Endothelial cell of umbilical vein (primary cell): ENCODE measurements at regions not wholly inside any gene's neighbourhood (a gene's known extent, or its start where the extent isn't known, plus 50 kb on each side); places are given as distances from the start of the nearest gene placed in this dataset.

Experiments used
- BruUV-seq: library from RNA; stranded (reverse); fragments of 400-500 nt; replicated peaks from 2 replicates; lab custom pipeline; 2021; lab: Mats Ljungman, UMichigan
- CTCF ChIA-PET: fragments of 300-600, 350-600 bp; sonication (Branson Sonifier 250); formaldehyde crosslinking; loops from one replicate; lab custom pipeline; 2021; ENCODE audit warnings: antibody characterized with exemption, inconsistent platforms; lab: Charles Lee
- POLR2A ChIA-PET: fragments of 300-600, 350-600 bp; sonication (Branson Sonifier 250); formaldehyde crosslinking; loops from one replicate; lab custom pipeline; 2021; ENCODE audit warnings: antibody characterized with exemption, inconsistent platforms; lab: Charles Lee
- DNase-seq: peaks from one replicate; pipeline ENCODE4 v3.0.0-alpha.2; 2011; ENCODE audit warnings: low read depth, low spot score
- FAIRE-seq: peaks from 2 replicates; lab custom pipeline; 2011; peaks lifted over from hg19 to GRCh38; lab: Jason Lieb, UNC
- H2AFZ ChIP-seq: 2 replicates; pipeline ENCODE4 v1.6.0; 2012; ENCODE audit warnings: low read depth, low read length, control low read depth, inconsistent platforms
- H3K27ac ChIP-seq: 2 replicates; pipeline ENCODE4 v1.5.1; 2011; ENCODE audit warnings: low read depth, mild to moderate bottlenecking, control low read depth, low read length, moderate library complexity; ENCODE audit not compliant: insufficient read depth
- H3K27me3 ChIP-seq, 2 experiments: 2 replicates each; pipeline versions ENCODE4 v1.6.0 to v1.6.1; 2011; ENCODE audit warnings: low read length in 2 of 2, mixed read lengths in 1 of 2; ENCODE audit not compliant: control insufficient read depth in 2 of 2, insufficient read depth in 2 of 2
- H3K36me3 ChIP-seq, 2 experiments: 2 replicates in 1 of 2; 3 replicates in 1 of 2; pipeline ENCODE4 v1.5.1; 2011; ENCODE audit warnings: low read length in 2 of 2, mild to moderate bottlenecking in 1 of 2, moderate library complexity in 1 of 2; ENCODE audit not compliant: control insufficient read depth in 2 of 2, insufficient read depth in 2 of 2; ENCODE audit errors: extremely low read depth in 1 of 2
- H3K4me1 ChIP-seq: 3 replicates; pipeline ENCODE4 v1.5.1; 2011; ENCODE audit warnings: mild to moderate bottlenecking, low read length; ENCODE audit not compliant: control insufficient read depth, insufficient read depth; ENCODE audit errors: extremely low read depth
- H3K4me2 ChIP-seq: 2 replicates; pipeline ENCODE4 v1.6.1; 2011; ENCODE audit warnings: low read length, control low read depth, mixed read lengths; ENCODE audit not compliant: insufficient read depth
- H3K4me3 ChIP-seq, 3 experiments: fragments of 200-600 bp in 1 of 3; sonication (generic), shearing (Covaris generic) in 1 of 3; replicated peaks in 1 of 3; 2 replicates each; pipeline ENCODE4 v1.5.1; 2011 to 2016; ENCODE audit warnings: control low read depth in 3 of 3, low read length in 3 of 3, mild to moderate bottlenecking in 2 of 3, inconsistent platforms in 1 of 3, low read depth in 1 of 3, moderate library complexity in 1 of 3; ENCODE audit not compliant: insufficient read depth in 1 of 3
- H3K79me2 ChIP-seq: 2 replicates; pipeline ENCODE4 v1.6.0; 2012; ENCODE audit warnings: low read length, inconsistent platforms; ENCODE audit not compliant: control insufficient read depth, insufficient read depth
- H3K9ac ChIP-seq: replicated peaks from 2 replicates; pipeline ENCODE3; 2011; ENCODE audit warnings: low read length, control low read depth; ENCODE audit not compliant: insufficient read depth; ENCODE audit errors: extremely low read depth
- H3K9me1 ChIP-seq: replicated peaks from 3 replicates; pipeline ENCODE4 v1.6.0; 2011; ENCODE audit warnings: mild to moderate bottlenecking, low read length; ENCODE audit not compliant: control insufficient read depth, insufficient read depth; ENCODE audit errors: extremely low read depth
- H3K9me3 ChIP-seq: replicated peaks from 2 replicates; pipeline ENCODE4 v1.5.1; 2012; ENCODE audit warnings: low read length, inconsistent platforms; ENCODE audit not compliant: control insufficient read depth, insufficient read depth
- H4K20me1 ChIP-seq: replicated peaks from 2 replicates; pipeline ENCODE3; 2011; ENCODE audit warnings: mild to moderate bottlenecking, low read length; ENCODE audit not compliant: control insufficient read depth, insufficient read depth; ENCODE audit errors: extremely low read depth
- EZH2 ChIP-seq: IDR thresholded peaks from 2 replicates; pipeline ENCODE4 v1.6.1; 2012; ENCODE audit warnings: borderline replicate concordance, low read depth, mild to moderate bottlenecking, moderate library complexity, low read length, inconsistent platforms; ENCODE audit not compliant: severe bottlenecking
- FOS ChIP-seq: IDR thresholded peaks from 2 replicates; pipeline ENCODE4 v1.6.1; 2011; ENCODE audit warnings: mild to moderate bottlenecking, low read length, moderate library complexity, borderline replicate concordance; ENCODE audit not compliant: insufficient read depth
- GATA2 ChIP-seq: IDR thresholded peaks from 2 replicates; pipeline ENCODE4 v1.7.0; 2011; ENCODE audit warnings: low read depth, mild to moderate bottlenecking, moderate library complexity, mixed read lengths, low read length; ENCODE audit not compliant: insufficient read length, insufficient read depth
- JUN ChIP-seq: IDR thresholded peaks from 2 replicates; pipeline ENCODE4 v1.6.1; 2011; ENCODE audit warnings: borderline replicate concordance, low read depth; ENCODE audit not compliant: insufficient read length, insufficient read depth
- MYC ChIP-seq: IDR thresholded peaks from one replicate; pipeline ENCODE4 v1.6.1; 2011; ENCODE audit warnings: mild to moderate bottlenecking, low read depth, low read length
- POLR2A ChIP-seq: IDR thresholded peaks from 2 replicates; pipeline ENCODE4 v1.6.1; 2012; ENCODE audit warnings: low read depth, mild to moderate bottlenecking, control low read depth, low read length
- POLR2AphosphoS5 ChIP-seq: IDR thresholded peaks from 2 replicates; pipeline ENCODE4 v1.6.1; 2012; ENCODE audit warnings: low read depth, mild to moderate bottlenecking, control low read depth, low read length, moderate library complexity; ENCODE audit not compliant: insufficient read depth
- dilution Hi-C: fragments of 300-500 bp; cut with MboI; formaldehyde crosslinking; loops from one replicate; pipeline ENCODE4 v1.15.0; 2019; ENCODE audit warnings: low sequenced_read_pairs; ENCODE audit not compliant: extremely low pct_ligation_motif_present
- intact Hi-C: fragments of 100-400 bp; cut with micrococcal nuclease; formaldehyde crosslinking; loops from one replicate; pipeline ENCODE4 v1.10.0; 2022
- TF ChIP-seq, protein P1 (sequence below), 2 donors: IDR thresholded peaks; 1 replicate in 1 of 2; 2 replicates in 1 of 2; pipeline ENCODE4 v1.5.1; 2011; ENCODE audit warnings: low read length in 2 of 2, mild to moderate bottlenecking in 2 of 2, moderate library complexity in 2 of 2, control low read depth in 1 of 2, inconsistent platforms in 1 of 2, low read depth in 1 of 2; ENCODE audit not compliant: insufficient read depth in 1 of 2; ENCODE audit errors: extremely low read depth in 1 of 2
- TF ChIP-seq, protein P2 (sequence below): IDR thresholded peaks from 2 replicates; pipeline ENCODE4 v1.6.1; 2011; ENCODE audit not compliant: insufficient read depth, insufficient read length

DNA sequence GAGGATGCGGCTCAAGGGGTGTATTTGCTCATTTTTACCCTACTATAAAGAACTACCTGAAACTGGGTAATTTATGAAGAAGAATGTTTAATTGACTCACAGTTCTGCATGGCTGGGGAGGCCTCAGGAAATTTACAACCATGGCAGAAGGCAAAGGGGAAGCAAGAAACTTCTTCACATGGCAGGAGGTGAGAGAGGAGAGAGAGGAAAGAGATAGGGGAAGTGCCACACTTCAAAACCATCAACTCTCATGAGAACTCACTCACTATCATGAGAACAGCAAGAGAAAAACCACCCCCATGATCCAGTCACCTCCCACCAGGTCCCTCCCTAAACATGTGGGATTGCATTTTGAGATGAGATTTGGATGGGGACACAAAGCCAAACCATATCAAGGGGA, 192.7 kb downstream of the DIPK2A start:
- Histone ChIP-seq H3K79me2 (no peaks in the 10 kb centered on the region), H3K4me2 (no peak overlapping the region), H3K4me1 (no peaks in the 10 kb centered on the region), H3K9me1 (no peaks in the 10 kb centered on the region), H3K4me3 (no peak overlapping the region), H4K20me1 (no peaks in the 10 kb centered on the region), H3K27ac (no peak overlapping the region), H3K9me3 (no peaks in the 10 kb centered on the region), H2AFZ (no peak overlapping the region), H3K36me3 (no peaks in the 10 kb centered on the region), H3K27me3 (no peaks in the 10 kb centered on the region), H3K9ac (no peak overlapping the region)
- no peak for TF ChIP-seq EZH2
- intact Hi-C loops: no loop called here
- BruUV-seq: no TSS peak
- ChIA-PET POLR2A (no interaction called here), CTCF (interaction anchor here (1.0 to 1.5 kb wide), 2 partner anchors 9 to 11 kb away, joined by 3 to 4 read pairs; no protein-coding TSS in a partner anchor)
- dilution Hi-C loops: no loop called here
- DNase-seq (no peak), FAIRE-seq (no peak)

DNA sequence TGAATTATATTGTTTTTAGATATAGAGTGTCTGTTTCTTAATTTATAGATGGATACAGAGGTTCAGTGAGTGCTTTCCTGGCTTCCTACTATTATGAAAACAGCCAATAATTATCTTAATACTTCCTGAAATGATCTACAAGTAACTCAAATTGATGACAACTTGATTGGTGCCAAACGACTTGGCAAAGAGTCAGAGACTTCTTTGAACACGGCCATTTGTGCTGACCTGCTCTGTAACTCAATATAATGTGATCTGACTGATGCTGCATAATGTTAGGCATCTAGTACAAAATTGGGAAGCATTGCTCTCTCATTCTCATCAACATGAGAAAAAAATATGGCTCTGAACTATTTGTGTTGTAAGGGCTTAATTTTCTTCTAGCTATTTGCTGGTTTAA, 193.9 kb downstream of the DIPK2A start:
- no peak overlapping the region for H2AFZ ChIP-seq
- H3K9me3 ChIP-seq: no peaks in the 10 kb centered on the region
- POLR2A ChIA-PET: no interaction called here
- no peak for DNase-seq
- H3K4me3 ChIP-seq: no peak overlapping the region
- no peaks in the 10 kb centered on the region for H3K4me1 ChIP-seq
- H3K9ac ChIP-seq: no peak overlapping the region
- no peaks in the 10 kb centered on the region for H3K36me3 ChIP-seq
- no peaks in the 10 kb centered on the region for H4K20me1 ChIP-seq
- CTCF ChIA-PET: no interaction called here
- no TSS peak for BruUV-seq
- no peak for FAIRE-seq
- no peaks in the 10 kb centered on the region for H3K27me3 ChIP-seq
- H3K27ac ChIP-seq: no peak overlapping the region
- H3K9me1 ChIP-seq: no peaks in the 10 kb centered on the region
- dilution Hi-C loops (no loop called here), intact Hi-C loops (no loop called here)
- no peaks in the 10 kb centered on the region for H3K79me2 ChIP-seq
- TF ChIP-seq FOS: no peak
- TF ChIP-seq, protein P1, sequence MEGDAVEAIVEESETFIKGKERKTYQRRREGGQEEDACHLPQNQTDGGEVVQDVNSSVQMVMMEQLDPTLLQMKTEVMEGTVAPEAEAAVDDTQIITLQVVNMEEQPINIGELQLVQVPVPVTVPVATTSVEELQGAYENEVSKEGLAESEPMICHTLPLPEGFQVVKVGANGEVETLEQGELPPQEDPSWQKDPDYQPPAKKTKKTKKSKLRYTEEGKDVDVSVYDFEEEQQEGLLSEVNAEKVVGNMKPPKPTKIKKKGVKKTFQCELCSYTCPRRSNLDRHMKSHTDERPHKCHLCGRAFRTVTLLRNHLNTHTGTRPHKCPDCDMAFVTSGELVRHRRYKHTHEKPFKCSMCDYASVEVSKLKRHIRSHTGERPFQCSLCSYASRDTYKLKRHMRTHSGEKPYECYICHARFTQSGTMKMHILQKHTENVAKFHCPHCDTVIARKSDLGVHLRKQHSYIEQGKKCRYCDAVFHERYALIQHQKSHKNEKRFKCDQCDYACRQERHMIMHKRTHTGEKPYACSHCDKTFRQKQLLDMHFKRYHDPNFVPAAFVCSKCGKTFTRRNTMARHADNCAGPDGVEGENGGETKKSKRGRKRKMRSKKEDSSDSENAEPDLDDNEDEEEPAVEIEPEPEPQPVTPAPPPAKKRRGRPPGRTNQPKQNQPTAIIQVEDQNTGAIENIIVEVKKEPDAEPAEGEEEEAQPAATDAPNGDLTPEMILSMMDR (IDR thresholded peaks at IDR 0.05; ENCODE audit: extremely low read depth in 1 of 2, insufficient read depth in 1 of 2, low read depth in 1 of 2, low read length in 2 of 2): no peak
- TF ChIP-seq, protein P2, sequence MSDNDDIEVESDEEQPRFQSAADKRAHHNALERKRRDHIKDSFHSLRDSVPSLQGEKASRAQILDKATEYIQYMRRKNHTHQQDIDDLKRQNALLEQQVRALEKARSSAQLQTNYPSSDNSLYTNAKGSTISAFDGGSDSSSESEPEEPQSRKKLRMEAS: no peak
- no peak for TF ChIP-seq POLR2AphosphoS5
- no peak for TF ChIP-seq EZH2
- TF ChIP-seq POLR2A: no peak
- no peak for TF ChIP-seq MYC
- no peak for TF ChIP-seq JUN
- no peak for TF ChIP-seq GATA2
- H3K4me2 ChIP-seq: no peak overlapping the region
